Hepatocyte (in vitro differentiated cells): ENCODE measurements at regions not wholly inside any gene's neighbourhood (a gene's known extent, or its start where the extent isn't known, plus 50 kb on each side); places are given as distances from the start of the nearest gene placed in this dataset.

Experiments
- DNase-seq: peaks from one replicate; pipeline ENCODE4 v3.0.0-alpha.2; 2016; ENCODE audit warnings: low spot score
- H2AFZ ChIP-seq: fragments of 200-600 bp; sonication (generic); 2 replicates; pipeline ENCODE4 v1.6.0; 2016; ENCODE audit warnings: antibody characterized with exemption, mild to moderate bottlenecking
- H3K27ac ChIP-seq: fragments of 200-600 bp; sonication (generic); 2 replicates; pipeline ENCODE4 v1.5.1; 2016; ENCODE audit warnings: mild to moderate bottlenecking
- H3K27me3 ChIP-seq: fragments of 200-600 bp; sonication (generic); 2 replicates; pipeline ENCODE4 v1.6.1; 2016
- H3K36me3 ChIP-seq: fragments of 200-600 bp; sonication (generic); replicated peaks from 2 replicates; pipeline ENCODE4 v1.5.1; 2016; ENCODE audit warnings: low read depth; ENCODE audit not compliant: insufficient read depth
- H3K4me1 ChIP-seq: fragments of 200-600 bp; sonication (generic); 2 replicates; pipeline ENCODE4 v1.5.1; 2016; ENCODE audit warnings: mild to moderate bottlenecking, moderate library complexity; ENCODE audit not compliant: insufficient read depth
- H3K4me2 ChIP-seq: fragments of 200-600 bp; sonication (generic); 2 replicates; pipeline ENCODE4 v1.6.0; 2016
- H3K4me3 ChIP-seq: fragments of 200-600 bp; sonication (generic); 2 replicates; pipeline ENCODE4 v1.5.1; 2016; ENCODE audit warnings: mild to moderate bottlenecking
- H3K79me2 ChIP-seq: fragments of 200-600 bp; sonication (generic); 2 replicates; pipeline ENCODE4 v1.6.0; 2017; ENCODE audit warnings: mild to moderate bottlenecking
- H3K9me2 ChIP-seq: fragments of 200-600 bp; sonication (generic); replicated peaks from 2 replicates; pipeline ENCODE4 v1.6.0; 2017; ENCODE audit warnings: mild to moderate bottlenecking; ENCODE audit not compliant: insufficient read depth
- H3K9me3 ChIP-seq: fragments of 200-600 bp; sonication (generic); 2 replicates; pipeline ENCODE4 v1.5.1; 2016; ENCODE audit warnings: low read depth, mild to moderate bottlenecking
- H4K20me1 ChIP-seq: fragments of 200-600 bp; sonication (generic); 2 replicates; pipeline ENCODE4 v1.6.0; 2016; ENCODE audit warnings: mild to moderate bottlenecking; ENCODE audit not compliant: insufficient read depth, poor library complexity, severe bottlenecking
- CTCF ChIP-seq: fragments of 200-600 bp; sonication (generic); IDR thresholded peaks from 2 replicates; pipeline ENCODE4 v1.5.1; 2016; ENCODE audit warnings: antibody characterized with exemption, mild to moderate bottlenecking; ENCODE audit not compliant: poor library complexity
- EZH2 ChIP-seq: fragments of 200-600 bp; sonication (generic); IDR thresholded peaks from 2 replicates; pipeline ENCODE4 v1.6.1; 2016; ENCODE audit warnings: antibody characterized with exemption, mild to moderate bottlenecking, borderline replicate concordance
- EZH2phosphoT487 ChIP-seq: fragments of 200-600 bp; sonication (generic); IDR thresholded peaks from one replicate; pipeline ENCODE4 v1.6.1; 2018; ENCODE audit warnings: antibody characterized with exemption, mild to moderate bottlenecking, low read depth, moderate library complexity; ENCODE audit not compliant: unreplicated experiment, severe bottlenecking
- WGBS: methylation state at CpG from one replicate; pipeline ENCODE4 v1.1.6; 2016; ENCODE audit warnings: low lambda C conversion rate; ENCODE audit errors: missing lambda C conversion rate; 5-methylcytosine and 5-hydroxymethylcytosine counted together

- Histone ChIP-seq H3K27ac (no peak overlapping the region), H3K36me3 (no peaks in the 10 kb centered on the region), H3K4me1 (peaks cover 3% of the 10 kb centered on the region), H3K9me3 (no peaks in the 10 kb centered on the region), H2AFZ (no peak overlapping the region), H3K27me3 (no peaks in the 10 kb centered on the region), H3K4me2 (no peak overlapping the region), H3K9me2 (no peaks in the 10 kb centered on the region), H3K4me3 (no peak overlapping the region), H3K79me2 (no peaks in the 10 kb centered on the region), H4K20me1 (no peaks in the 10 kb centered on the region)
- TF ChIP-seq CTCF (no peak), EZH2phosphoT487 (no peak), EZH2 (no peak)
- 79% methylated on average over 6 of the region's 6 CpGs for WGBS
- DNase-seq, result no peak
These were observed 129.3 kb upstream of the B3GAT1 start for GRCh38 chr11:134541355-134541754.

- H3K4me3 ChIP-seq, result no peak overlapping the region
- 76% methylated on average over 4 of the region's 4 CpGs for WGBS
- no peak for TF ChIP-seq EZH2
- TF ChIP-seq CTCF, result no peak
- TF ChIP-seq EZH2phosphoT487, result no peak
These were observed 127.2 kb upstream of the B3GAT1 start for GRCh38 chr11:134539285-134539684.

GRCh38 chr11:134538742-134539141 lies 126.7 kb upstream of the B3GAT1 start:
- no peak for TF ChIP-seq EZH2phosphoT487
- no peak for TF ChIP-seq EZH2
- no peak for TF ChIP-seq CTCF
- Histone ChIP-seq H3K4me2 (no peak overlapping the region), H3K27me3 (no peaks in the 10 kb centered on the region), H2AFZ (no peak overlapping the region), H3K9me3 (no peaks in the 10 kb centered on the region), H3K9me2 (no peaks in the 10 kb centered on the region), H3K27ac (no peak overlapping the region), H3K4me1 (peaks cover 3% of the 10 kb centered on the region), H3K79me2 (no peaks in the 10 kb centered on the region), H3K4me3 (no peak overlapping the region), H3K36me3 (no peaks in the 10 kb centered on the region), H4K20me1 (no peaks in the 10 kb centered on the region)
- no peak for DNase-seq
- WGBS, result 81% methylated on average over 15 of the region's 15 CpGs

More at GRCh38 chr11:134539285-134539684, 127.2 kb upstream of the B3GAT1 start:
- Histone ChIP-seq H3K4me1 (peaks cover 3% of the 10 kb centered on the region), H3K9me3 (no peaks in the 10 kb centered on the region), H3K79me2 (no peaks in the 10 kb centered on the region), H3K27me3 (no peaks in the 10 kb centered on the region), H4K20me1 (no peaks in the 10 kb centered on the region), H3K36me3 (no peaks in the 10 kb centered on the region), H3K9me2 (no peaks in the 10 kb centered on the region), H2AFZ (no peak overlapping the region), H3K27ac (no peak overlapping the region), H3K4me2 (no peak overlapping the region)
- no peak for DNase-seq

GRCh38 chr11:134537941-134538340 lies 125.9 kb upstream of the B3GAT1 start:
- WGBS, result 79% methylated on average over 7 of the region's 7 CpGs
- no peak overlapping the region for H3K27ac ChIP-seq
- no peaks in the 10 kb centered on the region for H3K79me2 ChIP-seq
- DNase-seq, result no peak
- no peaks in the 10 kb centered on the region for H4K20me1 ChIP-seq
- no peak overlapping the region for H3K4me2 ChIP-seq
- peaks cover 3% of the 10 kb centered on the region for H3K4me1 ChIP-seq
- H2AFZ ChIP-seq, result no peak overlapping the region
- TF ChIP-seq CTCF, result no peak
- no peak for TF ChIP-seq EZH2
- no peak for TF ChIP-seq EZH2phosphoT487
- no peaks in the 10 kb centered on the region for H3K27me3 ChIP-seq
- H3K4me3 ChIP-seq, result no peak overlapping the region
- no peaks in the 10 kb centered on the region for H3K9me3 ChIP-seq
- H3K36me3 ChIP-seq, result no peaks in the 10 kb centered on the region
- no peaks in the 10 kb centered on the region for H3K9me2 ChIP-seq
